DMS153 (cell line): ENCODE measurements at regions not wholly inside any gene's neighbourhood (a gene's known extent, or its start where the extent isn't known, plus 50 kb on each side); places are given as distances from the start of the nearest gene placed in this dataset.

Experiments used
- DNase-seq: peaks from one replicate; lab custom pipeline; 2025; lab: John Stamatoyannopoulos, UW

- no peak for DNase-seq
Observed at GRCh38 chr5:54645882-54646355, 128.4 kb downstream of the SNX18 start.

GRCh38 chr5:54644226-54644625 lies 126.7 kb downstream of the SNX18 start:
- no peak for DNase-seq

- no peak for DNase-seq
Observed at GRCh38 chr5:54643685-54644106, 126.1 kb downstream of the SNX18 start.

GRCh38 chr5:54639621-54640020 lies 122.1 kb downstream of the SNX18 start:
- no peak for DNase-seq

GRCh38 chr5:54638106-54638505 lies 120.5 kb downstream of the SNX18 start:
- no peak for DNase-seq

- DNase-seq, result no peak
Observed at GRCh38 chr5:54637654-54638053, 120.1 kb downstream of the SNX18 start.

- DNase-seq, result no peak
Observed at GRCh38 chr5:54634089-54634488, 116.5 kb downstream of the SNX18 start.

- DNase-seq, result no peak
Observed at GRCh38 chr5:54632131-54632701, 114.7 kb downstream of the SNX18 start.

GRCh38 chr5:54630738-54631359 lies 113.3 kb downstream of the SNX18 start:
- DNase-seq, result no peak

- DNase-seq, result no peak
Observed at GRCh38 chr5:54629115-54629514, 111.6 kb downstream of the SNX18 start.

- no peak for DNase-seq
Observed at GRCh38 chr5:54628050-54628449, 110.5 kb downstream of the SNX18 start.

- no peak for DNase-seq
Observed at GRCh38 chr5:54626407-54626806, 108.8 kb downstream of the SNX18 start.

GRCh38 chr5:54624805-54625568 lies 107.4 kb downstream of the SNX18 start:
- no peak for DNase-seq

GRCh38 chr5:54621709-54622108 lies 104.2 kb downstream of the SNX18 start:
- DNase-seq, result no peak

GRCh38 chr5:54621048-54621447 lies 103.5 kb downstream of the SNX18 start:
- DNase-seq, result no peak

GRCh38 chr5:54620141-54620933 lies 102.8 kb downstream of the SNX18 start:
- DNase-seq, result peak; percentile 5

- no peak for DNase-seq
Observed at GRCh38 chr5:54619731-54620130, 102.2 kb downstream of the SNX18 start.

GRCh38 chr5:54616518-54617220 lies 99.1 kb downstream of the SNX18 start:
- no peak for DNase-seq

GRCh38 chr5:54616031-54616430 lies 98.5 kb downstream of the SNX18 start:
- no peak for DNase-seq

- DNase-seq, result no peak
Observed at GRCh38 chr5:54615381-54615780, 97.8 kb downstream of the SNX18 start.

GRCh38 chr5:54612711-54613110 lies 95.2 kb downstream of the SNX18 start:
- DNase-seq, result no peak
